K562 (cell line): ENCODE measurements at regions not wholly inside any gene's neighbourhood (a gene's known extent, or its start where the extent isn't known, plus 50 kb on each side); places are given as distances from the start of the nearest gene placed in this dataset.

Experiments
- ATAC-seq: fragments of 200-7000 bp; cut with Tn5 transposase; 3 replicates; pipeline ENCODE4 v1.9.1; 2020; ENCODE audit warnings: moderate library complexity
- BruUV-seq: library from RNA; stranded (reverse); fragments of 400-500 nt; replicated peaks from 2 replicates; lab custom pipeline; 2021; lab: Mats Ljungman, UMichigan
- CTCF ChIA-PET: fragments of 300-600 bp; formaldehyde crosslinking; extraction: SDS; loops from one replicate; lab custom pipeline; 2021; ENCODE audit warnings: low intra/inter-chr PET ratio; lab: Yijun Ruan, JAX
- POLR2A ChIA-PET: fragments of 300-600, 350-650 bp; sonication (Branson Sonifier 250); formaldehyde crosslinking; extraction: SDS; loops from one replicate; lab custom pipeline; 2021; ENCODE audit warnings: antibody characterized with exemption, inconsistent platforms; lab: Yijun Ruan, JAX
- DNase-seq, 4 experiments: peaks; one replicate each; pipeline versions ENCODE4 v3.0.0 to v3.0.0-alpha.2; 2011 to 2018; ENCODE audit warnings: low spot score in 3 of 4, mixed read lengths in 3 of 4; ENCODE audit errors: extremely low read depth in 1 of 4
- FAIRE-seq: peaks from 2 replicates; lab custom pipeline; 2011; peaks lifted over from hg19 to GRCh38; lab: Jason Lieb, UNC
- H2AFZ ChIP-seq: 2 replicates; pipeline ENCODE4 v1.6.0; 2011; ENCODE audit warnings: low read depth, low read length, control low read depth, inconsistent platforms
- H3K27ac ChIP-seq: fragments of 200-600 bp; 3 replicates; pipeline ENCODE4 v1.8.0; 2011; ENCODE audit warnings: low read depth, mild to moderate bottlenecking, control low read depth, inconsistent platforms, low read length, moderate library complexity, mixed read lengths; ENCODE audit errors: extremely low read depth
- H3K27me3 ChIP-seq, 2 experiments: fragments of 300-600 bp in 1 of 2; 2 replicates in 1 of 2; 3 replicates in 1 of 2; pipeline versions ENCODE4 v1.6.0 to v1.8.0; 2011; ENCODE audit warnings: inconsistent platforms in 2 of 2, low read length in 2 of 2, mild to moderate bottlenecking in 1 of 2, mixed read lengths in 1 of 2, moderate library complexity in 1 of 2; ENCODE audit not compliant: control insufficient read depth in 2 of 2, insufficient read depth in 2 of 2
- H3K36me3 ChIP-seq: fragments of 300-600 bp; 3 replicates; pipeline ENCODE4 v1.8.0; 2011; ENCODE audit warnings: mild to moderate bottlenecking, low read length, inconsistent platforms; ENCODE audit not compliant: control insufficient read depth, insufficient read depth
- H3K4me1 ChIP-seq, 2 experiments: fragments of 200-600 bp in 1 of 2; replicated peaks in 1 of 2; 2 replicates in 1 of 2; 3 replicates in 1 of 2; pipeline versions ENCODE4 v1.5.1 to v1.8.0; 2011; ENCODE audit warnings: inconsistent platforms in 2 of 2, low read length in 2 of 2, mild to moderate bottlenecking in 1 of 2, mixed read lengths in 1 of 2, moderate library complexity in 1 of 2; ENCODE audit not compliant: control insufficient read depth in 2 of 2, insufficient read depth in 2 of 2
- H3K4me2 ChIP-seq: 2 replicates; pipeline ENCODE4 v1.6.1; 2011; ENCODE audit warnings: low read length, control low read depth, inconsistent platforms, mixed read lengths; ENCODE audit not compliant: insufficient read depth
- H3K4me3 ChIP-seq: fragments of 200-600 bp; sonication (generic), shearing (Covaris generic); 2 replicates; pipeline ENCODE4 v1.5.1; 2016; ENCODE audit warnings: control low read depth, inconsistent platforms
- H3K79me2 ChIP-seq: fragments of 200-600 bp; 3 replicates; pipeline ENCODE4 v1.8.0; 2011; ENCODE audit warnings: low read length, inconsistent platforms; ENCODE audit not compliant: control insufficient read depth, insufficient read depth
- H3K9ac ChIP-seq, 2 experiments: 2 replicates each; pipeline versions ENCODE4 v1.6.0 to v1.6.1; 2011; ENCODE audit warnings: low read depth in 2 of 2, low read length in 2 of 2, control low read depth in 1 of 2, inconsistent platforms in 1 of 2, mild to moderate bottlenecking in 1 of 2, mixed read lengths in 1 of 2; ENCODE audit not compliant: insufficient read depth in 1 of 2
- H3K9me1 ChIP-seq: one replicate; pipeline ENCODE4 v1.6.0; 2011; ENCODE audit warnings: inconsistent platforms, mild to moderate bottlenecking, low read length, moderate library complexity; ENCODE audit not compliant: control insufficient read depth, insufficient read depth
- H3K9me3 ChIP-seq: replicated peaks from 2 replicates; pipeline ENCODE4 v1.5.1; 2011; ENCODE audit warnings: low read depth, low read length, inconsistent platforms; ENCODE audit not compliant: control insufficient read depth, insufficient read depth
- H4K20me1 ChIP-seq: replicated peaks from 2 replicates; pipeline ENCODE4 v1.6.1; 2011; ENCODE audit warnings: low read length, inconsistent platforms, mixed read lengths; ENCODE audit not compliant: control insufficient read depth, insufficient read depth
- CBX5 ChIP-seq: IDR thresholded peaks from 2 replicates; pipeline ENCODE4 v1.6.1; 2014; ENCODE audit warnings: low read depth, borderline replicate concordance
- HOMEZ ChIP-seq: fragments of 250-450 bp; sonication (Bioruptor Pico); IDR thresholded peaks from 2 replicates; pipeline ENCODE4 v1.4.0; 2020; ENCODE audit warnings: mild to moderate bottlenecking, moderate library complexity
- IRF2 ChIP-seq: sonication (generic); formaldehyde crosslinking; IDR thresholded peaks from 2 replicates; pipeline ENCODE4 v1.8.1; 2022; ENCODE audit warnings: mild to moderate bottlenecking, missing genetic modification reagents
- MAFK ChIP-seq: IDR thresholded peaks from 2 replicates; pipeline ENCODE4 v1.6.1; 2011; ENCODE audit warnings: low read length, improper control_type of control experiment
- POLR2AphosphoS2 ChIP-seq: IDR thresholded peaks from 2 replicates; pipeline ENCODE4 v1.6.1; 2012; ENCODE audit warnings: low read length, improper control_type of control experiment
- POLR3A ChIP-seq: IDR thresholded peaks from 2 replicates; pipeline ENCODE4 v1.6.1; 2011; ENCODE audit warnings: borderline replicate concordance, mild to moderate bottlenecking, moderate library complexity; ENCODE audit not compliant: insufficient read length, insufficient read depth; ENCODE audit errors: extremely low read depth
- RBM39 ChIP-seq: fragments of 200-400 bp; formaldehyde crosslinking; optimal IDR thresholded peaks from 2 replicates; pipeline ENCODE3; 2018; ENCODE audit warnings: low read depth, low read length
- SOX6 ChIP-seq: fragments of 450-650 bp; IDR thresholded peaks from 2 replicates; pipeline ENCODE4 v1.6.1; 2014; ENCODE audit warnings: mild to moderate bottlenecking
- THRA ChIP-seq: fragments of 450-650 bp; IDR thresholded peaks from 2 replicates; pipeline ENCODE4 v1.6.1; 2017; ENCODE audit warnings: mild to moderate bottlenecking, moderate library complexity
- ZBTB33 ChIP-seq: sonication (generic); formaldehyde crosslinking; IDR thresholded peaks from 2 replicates; pipeline ENCODE4 v1.8.1; 2023; ENCODE audit warnings: mild to moderate bottlenecking, missing genetic modification reagents
- ZC3H4 ChIP-seq: sonication (generic); formaldehyde crosslinking; IDR thresholded peaks from 2 replicates; pipeline ENCODE4 v1.9.0; 2021; ENCODE audit warnings: missing genetic modification reagents, borderline replicate concordance
- ZNF134 ChIP-seq: fragments of 250-450 bp; sonication (Bioruptor Pico); conservative IDR thresholded peaks from 2 replicates; pipeline ENCODE4 v1.4.0; 2020
- ZNF143 ChIP-seq: sonication (generic); formaldehyde crosslinking; IDR thresholded peaks from 2 replicates; pipeline ENCODE4 v1.9.0; 2022; ENCODE audit warnings: mild to moderate bottlenecking, missing genetic modification reagents
- ZNF354B ChIP-seq: fragments of 250-450 bp; sonication (Bioruptor Pico); IDR thresholded peaks from 2 replicates; pipeline ENCODE4 v1.4.0; 2020
- ZNF518B ChIP-seq: fragments of 250-450 bp; sonication (Bioruptor Pico); IDR thresholded peaks from 2 replicates; pipeline ENCODE4 v1.5.0; 2021; ENCODE audit warnings: mild to moderate bottlenecking, moderate library complexity
- ZNF583 ChIP-seq: fragments of 250-450 bp; sonication (Bioruptor Pico); IDR thresholded peaks from 2 replicates; pipeline ENCODE4 v1.4.0; 2020
- WGBS: fragments of 100-300 bp; shearing (Covaris generic); methylation state at CpG from one replicate; pipeline ENCODE4 v1.1.6; 2016; ENCODE audit warnings: low coverage, mixed read lengths; ENCODE audit not compliant: insufficient coverage; ENCODE audit errors: missing lambda C conversion rate; 5-methylcytosine and 5-hydroxymethylcytosine counted together
- in situ Hi-C: fragments of 300-500 bp; cut with MboI; formaldehyde crosslinking; loops from 4 replicates; pipeline ENCODE4 v1.15.0; 2018; ENCODE audit warnings: inconsistent platforms, mixed read lengths
- intact Hi-C: fragments of 100-400 bp; cut with micrococcal nuclease; formaldehyde crosslinking; loops from 2 replicates; pipeline ENCODE4 v1.14.2; 2022

GRCh38 chr3:13706451-13706850 lies 157.5 kb downstream of the FBLN2 start:
- Histone ChIP-seq H3K4me3 (no peak overlapping the region), H3K9me1 (no peaks in the 10 kb centered on the region), H3K27me3 (no peaks in the 10 kb centered on the region), H4K20me1 (no peaks in the 10 kb centered on the region), H3K36me3 (no peaks in the 10 kb centered on the region), H3K79me2 (no peaks in the 10 kb centered on the region), H3K4me2 (no peak overlapping the region), H3K27ac (no peak overlapping the region), H3K9me3 (no peaks in the 10 kb centered on the region), H2AFZ (no peak overlapping the region), H3K4me1 (no peaks in the 10 kb centered on the region), H3K9ac (no peak overlapping the region)
- no peak for FAIRE-seq
- DNase-seq, result no peak
- ATAC-seq, result no peak
- WGBS, result 0% methylated on average over 2 of the region's 2 CpGs
- in situ Hi-C loops (no loop called here), intact Hi-C loops (no loop called here)
- ChIA-PET POLR2A (no interaction called here), CTCF (no interaction called here)
- no TSS peak for BruUV-seq
- TF ChIP-seq POLR2AphosphoS2, result no peak
- TF ChIP-seq ZNF518B (CRISPR knock-in tag), result no peak
- no peak for TF ChIP-seq RBM39
- TF ChIP-seq ZNF354B, result no peak
- TF ChIP-seq POLR3A, result no peak
- no peak for TF ChIP-seq ZC3H4 (CRISPR knock-in tag)
- no peak for TF ChIP-seq IRF2 (CRISPR knock-in tag)
- TF ChIP-seq ZBTB33 (CRISPR knock-in tag), result no peak
- TF ChIP-seq ZNF134 (CRISPR knock-in tag), result no peak
- no peak for TF ChIP-seq THRA
- no peak for TF ChIP-seq ZNF143 (CRISPR knock-in tag)
- no peak for TF ChIP-seq SOX6
- no peak for TF ChIP-seq ZNF583
- TF ChIP-seq HOMEZ (CRISPR knock-in tag), result no peak
- TF ChIP-seq CBX5, result no peak
- no peak for TF ChIP-seq MAFK
